ENCODE measurements at regions not wholly inside any gene's neighbourhood (a gene's known extent, or its start where the extent isn't known, plus 50 kb on each side); places are given as distances from the start of the nearest gene placed in this dataset.
"Not testable (repeated sequence)": the region's sequence is repeated elsewhere in the genome, so short reads cannot be mapped to it uniquely, and the experiment has no call there.

DNA sequence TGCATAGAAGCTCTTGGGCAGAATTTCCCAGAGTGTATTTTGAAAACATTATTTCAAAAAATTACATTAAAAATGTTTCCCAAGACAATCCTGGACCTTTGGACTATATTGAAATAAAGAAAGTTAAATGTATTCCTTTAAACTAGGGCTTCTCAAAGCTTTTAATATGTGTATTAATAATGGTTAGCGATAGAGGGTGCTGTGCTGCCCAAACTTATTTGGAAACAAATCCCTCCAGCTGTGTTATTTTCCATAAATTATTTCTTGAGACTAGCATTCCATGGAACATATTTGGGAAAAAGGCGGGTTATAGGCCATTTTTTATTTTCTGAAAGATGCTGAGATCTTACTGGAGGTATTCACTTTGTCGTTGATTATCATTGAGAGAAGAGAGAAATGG is 397.8 kb upstream of the MIS18BP1 start:
- TF ChIP-seq, protein P1, sequence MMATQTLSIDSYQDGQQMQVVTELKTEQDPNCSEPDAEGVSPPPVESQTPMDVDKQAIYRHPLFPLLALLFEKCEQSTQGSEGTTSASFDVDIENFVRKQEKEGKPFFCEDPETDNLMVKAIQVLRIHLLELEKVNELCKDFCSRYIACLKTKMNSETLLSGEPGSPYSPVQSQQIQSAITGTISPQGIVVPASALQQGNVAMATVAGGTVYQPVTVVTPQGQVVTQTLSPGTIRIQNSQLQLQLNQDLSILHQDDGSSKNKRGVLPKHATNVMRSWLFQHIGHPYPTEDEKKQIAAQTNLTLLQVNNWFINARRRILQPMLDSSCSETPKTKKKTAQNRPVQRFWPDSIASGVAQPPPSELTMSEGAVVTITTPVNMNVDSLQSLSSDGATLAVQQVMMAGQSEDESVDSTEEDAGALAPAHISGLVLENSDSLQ (IDR thresholded peaks at IDR 0.05): no peak
- TF ChIP-seq LEF1 (IDR thresholded peaks at IDR 0.05; ENCODE audit: borderline replicate concordance) (no peak), SP1 (IDR thresholded peaks at IDR 0.05) (no peak), NFRKB (IDR thresholded peaks at IDR 0.05) (no peak), ARNT (IDR thresholded peaks at IDR 0.05) (no peak), FOXA1 (IDR thresholded peaks at IDR 0.05) (no peak)
- ChIA-PET CTCF (interaction anchor here (0.6 kb wide), 1 partner anchor 290 kb away, joined by 3 read pairs; no protein-coding TSS in a partner anchor), POLR2A (no interaction called here)
- DNase-seq (ENCODE audit: extremely low spot score): no peak

DNA sequence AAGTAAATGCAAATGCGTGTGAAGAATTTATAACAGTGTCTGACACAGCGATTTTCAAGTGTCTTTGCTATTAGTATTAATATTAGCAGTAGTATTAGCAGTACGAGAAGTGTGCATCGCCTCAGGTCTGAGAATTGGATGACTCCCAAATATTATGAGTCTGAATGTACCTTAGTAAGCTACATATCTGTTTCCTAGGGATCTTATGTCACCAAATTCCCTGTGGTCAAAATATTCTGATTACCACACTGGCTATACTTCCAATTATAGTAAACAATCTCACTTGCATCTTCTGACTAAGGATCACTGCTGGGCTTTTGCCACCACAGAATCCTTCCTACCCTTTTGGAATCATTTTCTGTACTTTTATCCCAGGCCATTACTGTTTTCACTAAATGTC is 396.0 kb upstream of the MIS18BP1 start:
- no peak for TF ChIP-seq LEF1 (IDR thresholded peaks at IDR 0.05; ENCODE audit: borderline replicate concordance)
- no peak for TF ChIP-seq FOXK2 (IDR thresholded peaks at IDR 0.05)
- no peak for TF ChIP-seq ZNF384 (IDR thresholded peaks at IDR 0.05)
- TF ChIP-seq TARDBP (IDR thresholded peaks at IDR 0.05): no peak
- no peak for TF ChIP-seq L3MBTL2 (conservative IDR thresholded peaks at IDR 0.05)
- TF ChIP-seq FOXM1 (IDR thresholded peaks at IDR 0.05; ENCODE audit: borderline replicate concordance): no peak
- TF ChIP-seq NFRKB (IDR thresholded peaks at IDR 0.05): no peak
- TF ChIP-seq SP1 (IDR thresholded peaks at IDR 0.05): no peak
- TF ChIP-seq FOXA1 (IDR thresholded peaks at IDR 0.05): no peak
- TF ChIP-seq, protein P1 (IDR thresholded peaks at IDR 0.05): no peak
- TF ChIP-seq CTBP1 (IDR thresholded peaks at IDR 0.05; ENCODE audit: borderline replicate concordance): no peak
- TF ChIP-seq ARNT (IDR thresholded peaks at IDR 0.05): no peak
- TF ChIP-seq SUZ12 (IDR thresholded peaks at IDR 0.05): no peak
- no peak for TF ChIP-seq HDGF (IDR thresholded peaks at IDR 0.05; ENCODE audit: borderline replicate concordance)
- no peak for TF ChIP-seq ELF4 (IDR thresholded peaks at IDR 0.05)
- ChIA-PET POLR2A (no interaction called here), CTCF (no interaction called here)
- DNase-seq (ENCODE audit: extremely low spot score): no peak

DNA sequence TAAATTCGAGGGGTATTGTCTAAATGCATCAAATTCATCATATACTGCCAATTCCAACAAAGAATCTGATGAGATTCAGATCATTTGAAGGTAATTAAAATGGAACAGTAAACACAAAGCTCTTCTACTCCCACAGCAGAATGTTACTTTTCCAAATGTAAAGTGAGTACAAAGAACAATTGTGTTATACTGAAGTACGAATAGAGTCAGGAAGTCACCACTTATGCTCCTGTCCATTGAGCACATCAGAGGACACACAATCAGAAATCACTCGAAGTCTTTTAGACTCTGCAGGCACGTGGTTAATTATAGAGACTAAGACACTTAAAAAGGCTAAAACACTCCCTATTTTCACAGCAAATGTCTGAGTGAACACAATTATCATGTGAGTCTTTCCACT is 388.5 kb upstream of the MIS18BP1 start:
- no peak for DNase-seq (ENCODE audit: extremely low spot score)
- no peak for TF ChIP-seq BHLHE40 (IDR thresholded peaks at IDR 0.05; ENCODE audit: borderline replicate concordance)
- no peak for TF ChIP-seq FOXM1 (IDR thresholded peaks at IDR 0.05; ENCODE audit: borderline replicate concordance)
- no peak for TF ChIP-seq TARDBP (IDR thresholded peaks at IDR 0.05)
- TF ChIP-seq FOXK2 (IDR thresholded peaks at IDR 0.05): no peak
- no peak for TF ChIP-seq SP1 (IDR thresholded peaks at IDR 0.05)
- no peak for TF ChIP-seq HDGF (IDR thresholded peaks at IDR 0.05; ENCODE audit: borderline replicate concordance)
- TF ChIP-seq ZNF384 (IDR thresholded peaks at IDR 0.05): no peak
- no peak for TF ChIP-seq FOXA1 (IDR thresholded peaks at IDR 0.05)
- no peak for TF ChIP-seq ARNT (IDR thresholded peaks at IDR 0.05)
- ChIA-PET CTCF (no interaction called here), POLR2A (no interaction called here)

DNA sequence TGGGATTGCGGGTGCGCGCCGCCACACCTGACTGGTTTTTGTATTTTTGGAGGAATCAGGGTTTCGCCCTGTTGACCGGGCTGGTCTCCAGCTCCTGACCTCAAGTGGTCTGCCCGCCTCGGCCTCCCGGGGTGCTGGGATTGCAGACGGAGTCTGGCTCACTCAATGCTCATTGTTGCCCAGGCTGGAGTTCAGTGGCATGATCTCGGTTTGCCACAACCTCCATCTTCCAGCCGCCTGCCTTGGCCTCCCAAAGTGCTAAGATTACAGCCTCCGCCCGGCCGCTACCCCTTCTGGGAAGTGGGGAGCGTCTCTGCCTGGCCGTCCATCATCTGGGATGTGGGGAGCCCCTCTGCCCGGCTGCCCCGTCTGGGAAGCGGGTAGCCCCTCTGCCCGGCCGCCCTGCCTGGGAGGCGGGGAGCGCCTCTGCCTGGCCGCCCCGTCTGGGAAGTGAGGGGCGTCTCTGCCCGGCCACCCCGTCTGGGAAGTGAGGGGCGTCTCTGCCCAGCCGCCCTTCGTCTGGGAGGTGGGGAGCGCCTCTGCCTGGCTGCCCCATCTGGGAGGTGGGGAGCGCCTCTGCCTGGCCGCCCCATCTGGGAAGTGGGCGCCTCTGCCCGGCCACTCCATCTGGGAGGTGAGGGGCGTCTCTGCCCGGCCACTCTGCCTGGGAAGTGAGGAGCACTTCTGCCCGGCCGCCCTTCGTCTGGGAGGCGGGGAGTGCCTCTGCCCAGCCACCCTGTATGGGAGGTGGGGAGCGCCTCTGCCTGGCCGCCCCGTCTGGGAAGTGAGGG is 381.8 kb upstream of the MIS18BP1 start:
- POLR2A ChIA-PET; DNase-seq (ENCODE audit: extremely low spot score); CTCF ChIA-PET: not testable (repeated sequence)

DNA sequence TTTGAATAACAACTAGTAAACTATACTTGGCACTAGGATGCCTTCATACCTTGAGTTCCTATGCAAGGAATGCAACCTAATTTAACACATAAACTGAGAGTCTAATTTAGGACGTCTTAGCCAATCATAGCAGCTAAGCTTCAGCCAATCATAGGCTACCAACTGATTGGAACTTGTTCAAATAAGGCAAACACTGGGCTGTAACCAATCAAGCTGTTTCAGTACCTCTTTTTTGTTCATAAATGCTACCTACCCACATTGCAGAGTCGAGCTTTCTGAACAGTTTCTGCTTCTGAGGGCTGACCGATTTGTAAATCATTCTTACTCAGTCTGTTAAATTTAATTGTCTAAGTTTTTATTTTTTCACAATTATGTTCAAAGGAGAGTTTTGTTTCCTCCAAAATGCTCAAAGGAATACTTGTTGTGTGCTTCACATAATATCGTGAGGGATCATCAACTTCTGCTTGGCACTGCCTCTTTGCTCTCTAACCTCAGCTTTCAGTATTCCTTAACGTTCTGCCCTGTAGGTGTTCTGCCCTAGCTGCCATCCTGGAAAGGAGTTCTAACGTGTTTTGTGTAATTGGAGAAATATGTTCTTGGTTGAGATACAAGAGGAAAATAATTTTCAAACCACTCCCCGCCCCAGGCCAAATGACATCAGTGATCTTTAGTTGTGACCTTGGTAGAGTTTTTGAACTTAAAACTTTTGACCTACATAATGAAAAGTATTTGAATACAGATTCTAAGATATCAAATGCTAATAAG is 380.4 kb upstream of the MIS18BP1 start:
- TF ChIP-seq L3MBTL2 (conservative IDR thresholded peaks at IDR 0.05): no peak
- CTCF ChIA-PET: no interaction called here

DNA sequence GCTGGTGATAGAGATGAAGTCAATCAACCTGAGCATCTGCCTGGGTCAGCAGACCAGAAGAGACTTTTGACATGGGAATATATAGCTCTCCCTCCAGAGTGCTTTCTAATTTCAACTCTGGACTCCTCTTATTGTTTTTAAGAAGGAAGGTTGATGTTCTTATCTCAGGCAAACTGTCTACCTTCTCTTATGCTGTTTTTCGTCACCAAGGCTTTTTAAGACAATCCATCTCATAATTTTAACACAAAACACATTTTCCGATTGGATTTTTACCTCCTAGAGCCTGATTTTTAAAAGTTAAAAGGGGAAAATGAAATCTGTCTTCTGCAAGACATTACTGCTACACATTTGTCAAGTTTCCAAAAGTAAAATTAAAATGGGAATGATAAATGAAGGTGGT is 368.7 kb upstream of the MIS18BP1 start:
- ChIA-PET POLR2A (no interaction called here), CTCF (no interaction called here)
- TF ChIP-seq ELF4 (IDR thresholded peaks at IDR 0.05) (no peak), LEF1 (IDR thresholded peaks at IDR 0.05; ENCODE audit: borderline replicate concordance) (no peak), TARDBP (IDR thresholded peaks at IDR 0.05) (no peak), NFRKB (IDR thresholded peaks at IDR 0.05) (no peak), L3MBTL2 (conservative IDR thresholded peaks at IDR 0.05) (no peak), ZNF384 (IDR thresholded peaks at IDR 0.05) (no peak), HDGF (IDR thresholded peaks at IDR 0.05; ENCODE audit: borderline replicate concordance) (no peak), BHLHE40 (IDR thresholded peaks at IDR 0.05; ENCODE audit: borderline replicate concordance) (no peak), FOXK2 (IDR thresholded peaks at IDR 0.05) (no peak), FOXA1 (IDR thresholded peaks at IDR 0.05) (no peak), FOXM1 (IDR thresholded peaks at IDR 0.05; ENCODE audit: borderline replicate concordance) (no peak), ARNT (IDR thresholded peaks at IDR 0.05) (no peak), SUZ12 (IDR thresholded peaks at IDR 0.05) (no peak), SP1 (IDR thresholded peaks at IDR 0.05) (no peak), CTBP1 (IDR thresholded peaks at IDR 0.05; ENCODE audit: borderline replicate concordance) (no peak)
- TF ChIP-seq, protein P1 (IDR thresholded peaks at IDR 0.05): no peak
- DNase-seq (ENCODE audit: extremely low spot score): no peak

More for the DNA sequence above, 380.4 kb upstream of the MIS18BP1 start:
- DNase-seq (ENCODE audit: extremely low spot score): no peak
- POLR2A ChIA-PET: no interaction called here

Measured in HEK293T (cell line).